ENCODE measurements at regions not wholly inside any gene's neighbourhood (a gene's known extent, or its start where the extent isn't known, plus 50 kb on each side); places are given as distances from the start of the nearest gene placed in this dataset.
"Not testable (repeated sequence)": the region's sequence is repeated elsewhere in the genome, so short reads cannot be mapped to it uniquely, and the experiment has no call there.

DNA sequence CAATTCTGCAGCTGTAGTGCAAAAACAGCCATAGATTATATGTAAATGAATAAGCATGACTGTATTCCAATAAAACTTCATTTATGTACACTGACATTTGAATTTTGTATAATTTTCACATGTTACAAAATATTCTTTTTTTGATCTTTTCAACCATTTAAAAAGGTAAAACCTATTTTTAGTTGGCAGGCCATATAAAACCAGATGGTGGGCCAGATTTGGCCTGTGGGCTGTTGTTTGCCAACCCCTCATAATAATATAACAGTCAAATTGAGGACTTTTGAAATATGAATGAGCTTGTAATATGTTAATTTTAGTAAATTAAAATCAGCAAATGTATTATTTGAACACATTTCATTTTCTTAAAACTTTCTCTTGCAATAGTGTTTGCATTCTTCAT is 913.4 kb downstream of the TLE1 start:
- H3K4me1 ChIP-seq (ENCODE audit: low read depth) = no peaks in the 10 kb centered on the region
- no peaks in the 10 kb centered on the region for H3K36me3 ChIP-seq (ENCODE audit: low read depth)
- DNase-seq = no peak
- peaks cover 6% of the 10 kb centered on the region for H3K9me3 ChIP-seq
- TF ChIP-seq, protein P1, sequence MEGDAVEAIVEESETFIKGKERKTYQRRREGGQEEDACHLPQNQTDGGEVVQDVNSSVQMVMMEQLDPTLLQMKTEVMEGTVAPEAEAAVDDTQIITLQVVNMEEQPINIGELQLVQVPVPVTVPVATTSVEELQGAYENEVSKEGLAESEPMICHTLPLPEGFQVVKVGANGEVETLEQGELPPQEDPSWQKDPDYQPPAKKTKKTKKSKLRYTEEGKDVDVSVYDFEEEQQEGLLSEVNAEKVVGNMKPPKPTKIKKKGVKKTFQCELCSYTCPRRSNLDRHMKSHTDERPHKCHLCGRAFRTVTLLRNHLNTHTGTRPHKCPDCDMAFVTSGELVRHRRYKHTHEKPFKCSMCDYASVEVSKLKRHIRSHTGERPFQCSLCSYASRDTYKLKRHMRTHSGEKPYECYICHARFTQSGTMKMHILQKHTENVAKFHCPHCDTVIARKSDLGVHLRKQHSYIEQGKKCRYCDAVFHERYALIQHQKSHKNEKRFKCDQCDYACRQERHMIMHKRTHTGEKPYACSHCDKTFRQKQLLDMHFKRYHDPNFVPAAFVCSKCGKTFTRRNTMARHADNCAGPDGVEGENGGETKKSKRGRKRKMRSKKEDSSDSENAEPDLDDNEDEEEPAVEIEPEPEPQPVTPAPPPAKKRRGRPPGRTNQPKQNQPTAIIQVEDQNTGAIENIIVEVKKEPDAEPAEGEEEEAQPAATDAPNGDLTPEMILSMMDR (IDR thresholded peaks at IDR 0.05) = no peak
- no peak for ATAC-seq
- intact Hi-C loops (cut with DNase I, micrococcal nuclease) = no loop called here
- no peak overlapping the region for H3K4me3 ChIP-seq

DNA sequence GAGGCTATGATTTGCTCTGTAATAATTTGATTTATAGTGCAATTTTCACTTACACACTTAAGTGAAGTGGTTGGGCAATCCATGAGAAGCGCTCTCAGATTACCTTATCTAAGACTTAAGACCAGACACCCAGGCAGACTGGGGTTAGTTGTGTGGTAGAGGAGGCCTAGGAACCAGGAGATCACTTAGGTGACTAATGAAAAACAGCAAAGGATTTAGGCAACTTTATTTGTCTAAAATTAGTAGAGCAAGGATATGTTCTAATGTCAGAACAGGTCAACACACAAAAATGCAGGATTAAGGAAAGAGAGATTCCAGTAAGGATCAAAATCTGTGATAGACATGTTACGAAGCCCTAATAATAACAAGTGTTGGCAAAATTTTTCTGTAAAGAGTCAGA is 913.8 kb downstream of the TLE1 start:
- Histone ChIP-seq H3K4me1 (ENCODE audit: low read depth) (no peaks in the 10 kb centered on the region), H3K36me3 (ENCODE audit: low read depth) (no peaks in the 10 kb centered on the region), H3K4me3 (no peak overlapping the region), H3K9me3 (peaks cover 4% of the 10 kb centered on the region)
- ATAC-seq (no peak), DNase-seq (no peak)
- intact Hi-C loops (cut with DNase I, micrococcal nuclease) = no loop called here
- TF ChIP-seq, protein P1 (IDR thresholded peaks at IDR 0.05) = no peak

DNA sequence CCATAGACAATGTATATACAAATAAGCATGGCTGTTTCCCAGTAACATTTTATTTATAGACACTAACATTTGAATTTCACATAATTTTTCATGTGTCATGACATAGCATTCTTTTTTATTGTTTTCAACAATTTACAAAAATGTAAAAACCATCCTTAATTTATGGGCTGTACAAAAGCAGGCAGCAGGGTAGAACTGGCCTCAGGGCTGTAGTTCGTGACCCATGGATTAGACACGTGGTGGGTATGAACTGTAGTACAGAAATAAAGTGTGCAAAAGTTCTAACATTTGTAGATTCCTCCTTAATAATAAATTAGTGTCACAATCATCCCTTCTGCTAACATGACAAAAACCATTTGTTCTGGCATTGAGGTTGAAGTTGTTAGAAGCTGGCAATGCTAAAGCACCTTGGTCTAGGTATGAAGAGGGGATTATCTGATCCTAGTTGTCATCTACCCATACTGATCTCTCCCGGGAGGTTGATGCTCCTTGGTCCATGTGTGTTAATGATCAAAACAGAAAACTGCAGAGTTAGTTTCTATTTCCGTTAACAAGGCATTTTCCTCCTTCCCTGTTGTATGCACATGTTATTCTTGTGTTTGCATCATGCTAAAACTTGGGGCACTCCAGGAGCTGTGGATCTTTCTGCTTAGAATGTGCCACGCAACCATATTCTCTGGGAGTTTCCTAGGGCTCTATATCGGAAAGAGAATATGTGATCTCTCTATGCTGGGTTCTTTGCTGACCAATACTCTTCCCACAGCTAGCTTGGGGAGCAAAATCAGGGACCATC is 917.6 kb downstream of the TLE1 start:
- no peaks in the 10 kb centered on the region for H3K36me3 ChIP-seq (ENCODE audit: low read depth)
- intact Hi-C loops (cut with DNase I, micrococcal nuclease) = no loop called here
- ATAC-seq (no peak), DNase-seq (no peak)
- TF ChIP-seq, protein P1 (IDR thresholded peaks at IDR 0.05) = no peak
- peaks cover 4% of the 10 kb centered on the region for H3K9me3 ChIP-seq
- H3K4me3 ChIP-seq = no peak overlapping the region
- H3K4me1 ChIP-seq (ENCODE audit: low read depth) = no peaks in the 10 kb centered on the region

DNA sequence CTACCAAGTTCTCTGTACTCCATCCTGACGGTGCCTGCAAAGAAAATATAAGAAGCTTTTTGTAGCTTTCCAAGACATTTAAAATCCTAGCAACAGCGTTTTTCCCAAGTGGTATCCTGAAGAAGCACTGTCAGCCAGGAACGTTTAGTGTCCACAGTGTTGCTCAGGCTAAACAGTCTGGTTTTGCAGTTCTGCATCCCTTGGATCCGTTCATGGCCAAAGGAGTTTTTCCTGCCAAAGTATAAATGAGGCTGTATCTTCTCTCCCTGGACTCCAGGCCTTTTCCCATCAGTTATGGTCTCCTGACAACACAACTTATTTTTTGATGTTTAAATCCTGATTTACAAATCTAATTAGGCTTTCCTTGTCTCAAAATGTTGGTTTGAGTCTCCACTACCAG is 925.8 kb downstream of the TLE1 start:
- intact Hi-C loops (cut with DNase I, micrococcal nuclease) = no loop called here
- no peaks in the 10 kb centered on the region for H3K36me3 ChIP-seq (ENCODE audit: low read depth)
- H3K4me1 ChIP-seq (ENCODE audit: low read depth) = no peaks in the 10 kb centered on the region
- H3K4me3 ChIP-seq = no peak overlapping the region
- DNase-seq = no peak
- peaks cover 4% of the 10 kb centered on the region for H3K9me3 ChIP-seq
- TF ChIP-seq, protein P1 (IDR thresholded peaks at IDR 0.05) = no peak
- no peak for ATAC-seq

DNA sequence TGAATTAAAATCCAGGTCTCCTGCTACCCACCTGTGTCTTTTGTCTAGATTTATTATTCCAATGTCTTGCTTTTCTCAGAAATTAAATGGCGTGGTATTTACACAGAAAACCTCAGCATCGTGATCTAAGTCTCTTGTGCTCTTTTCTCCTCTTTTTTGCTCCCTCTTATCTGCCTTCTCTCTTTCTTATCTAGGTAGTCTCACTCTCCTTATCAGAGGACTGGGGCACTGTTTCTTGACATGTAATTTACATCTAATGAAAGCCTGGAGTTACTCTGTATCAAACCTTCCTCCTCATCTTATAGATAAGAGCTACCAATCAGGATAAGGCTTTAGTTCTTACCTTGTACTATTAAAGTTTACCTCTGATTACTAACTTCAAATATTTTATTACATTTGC is 933.8 kb downstream of the TLE1 start:
- DNase-seq = no peak
- H3K36me3 ChIP-seq (ENCODE audit: low read depth) = no peaks in the 10 kb centered on the region
- no peak for ATAC-seq
- TF ChIP-seq, protein P1 (IDR thresholded peaks at IDR 0.05) = no peak
- intact Hi-C loops (cut with DNase I, micrococcal nuclease) = no loop called here
- peaks cover 7% of the 10 kb centered on the region for H3K9me3 ChIP-seq
- no peak overlapping the region for H3K4me3 ChIP-seq
- no peaks in the 10 kb centered on the region for H3K4me1 ChIP-seq (ENCODE audit: low read depth)

DNA sequence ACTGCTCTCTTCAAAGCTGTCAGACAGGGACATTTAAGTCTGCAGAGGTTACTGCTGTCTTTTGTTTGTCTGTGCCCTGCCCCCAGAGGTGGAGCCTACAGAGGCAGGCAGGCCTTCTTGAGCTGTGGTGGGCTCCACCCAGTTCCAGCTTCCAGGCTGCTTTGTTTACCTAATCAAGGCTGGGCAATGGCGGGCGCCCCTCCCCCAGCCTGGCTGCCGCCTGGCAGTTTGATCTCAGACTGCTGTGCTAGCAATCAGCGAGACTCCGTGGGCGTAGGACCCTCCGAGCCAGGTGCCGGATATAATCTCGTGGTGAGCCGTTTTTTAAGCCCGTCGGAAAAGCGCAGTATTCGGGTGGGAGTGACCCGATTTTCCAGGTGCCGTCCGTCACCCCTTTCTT is 942.3 kb downstream of the TLE1 start:
- intact Hi-C loops (cut with DNase I, micrococcal nuclease); DNase-seq; H3K4me3 ChIP-seq; ATAC-seq; H3K36me3 ChIP-seq (ENCODE audit: low read depth); H3K4me1 ChIP-seq (ENCODE audit: low read depth): not testable (repeated sequence)
- peaks cover 15% of the 10 kb centered on the region for H3K9me3 ChIP-seq
